Testis (tissue), 2 donors: ENCODE measurements at regions not wholly inside any gene's neighbourhood (a gene's known extent, or its start where the extent isn't known, plus 50 kb on each side); places are given as distances from the start of the nearest gene placed in this dataset.
"Not testable (repeated sequence)": the region's sequence is repeated elsewhere in the genome, so short reads cannot be mapped to it uniquely, and the experiment has no call there.

ENCODE experiments used
- CTCF ChIP-seq, 3 experiments: fragments of 450-650 bp in 2 of 3; fragments of 200-600 bp in 1 of 3; sonication (generic) in 1 of 3; IDR thresholded peaks; one replicate each; pipeline ENCODE4 v1.5.1; 2016 to 2019; ENCODE audit warnings: antibody characterized with exemption in 3 of 3, mild to moderate bottlenecking in 2 of 3, moderate library complexity in 1 of 3
- POLR2A ChIP-seq: fragments of 450-650 bp; IDR thresholded peaks from one replicate; pipeline ENCODE4 v1.6.1; 2017; ENCODE audit warnings: antibody characterized with exemption, mild to moderate bottlenecking, moderate library complexity

- not testable (repeated sequence) for TF ChIP-seq POLR2A; CTCF (IDR thresholded peaks at IDR 0.05)
Observed at GRCh38 chr2:242061930-242062329, 192.4 kb downstream of the RTP5 start.
